Loucy (cell line): ENCODE measurements at regions not wholly inside any gene's neighbourhood (a gene's known extent, or its start where the extent isn't known, plus 50 kb on each side); places are given as distances from the start of the nearest gene placed in this dataset.

Experiments
- CTCF ChIP-seq: fragments of 200-600 bp; sonication (generic); conservative IDR thresholded peaks from 2 replicates; pipeline ENCODE4 v1.5.1; 2014; ENCODE audit warnings: mild to moderate bottlenecking, antibody characterized with exemption, low read length
- EZH2phosphoT487 ChIP-seq: fragments of 200-600 bp; IDR thresholded peaks from 2 replicates; pipeline ENCODE4 v1.6.1; 2018; ENCODE audit warnings: antibody characterized with exemption, mild to moderate bottlenecking, moderate library complexity, borderline replicate concordance

- TF ChIP-seq EZH2phosphoT487 = no peak
- no peak for TF ChIP-seq CTCF
Observed at GRCh38 chr1:199766218-199766792, 261.2 kb upstream of the NR5A2 start.
